T follicular helper cell (primary cell): ENCODE measurements at regions not wholly inside any gene's neighbourhood (a gene's known extent, or its start where the extent isn't known, plus 50 kb on each side); places are given as distances from the start of the nearest gene placed in this dataset.

Experiments
- DNase-seq: peaks from one replicate; pipeline ENCODE4 v3.0.0-alpha.2; 2020; ENCODE audit warnings: low read depth

DNA sequence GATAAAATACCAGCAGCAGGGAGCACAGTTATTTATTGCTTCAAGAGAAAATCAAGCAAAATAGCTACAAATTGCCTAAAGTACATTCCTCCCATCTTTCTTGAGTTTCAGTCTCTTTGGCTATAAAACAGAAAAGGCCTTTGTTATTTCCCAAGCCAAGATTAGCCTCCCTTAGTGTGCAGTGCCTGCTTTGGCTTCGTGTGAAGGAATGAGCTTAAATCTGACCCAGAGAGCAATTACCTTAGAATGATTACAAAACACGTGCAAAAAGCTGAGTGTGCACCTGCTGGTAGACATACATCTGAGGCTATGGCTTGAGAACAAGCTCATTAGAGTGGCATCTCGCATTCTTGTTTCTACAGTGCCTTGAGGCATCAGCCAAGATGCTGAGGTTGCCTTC is 250.8 kb downstream of the C4orf33 start:
- DNase-seq, result no peak

DNA sequence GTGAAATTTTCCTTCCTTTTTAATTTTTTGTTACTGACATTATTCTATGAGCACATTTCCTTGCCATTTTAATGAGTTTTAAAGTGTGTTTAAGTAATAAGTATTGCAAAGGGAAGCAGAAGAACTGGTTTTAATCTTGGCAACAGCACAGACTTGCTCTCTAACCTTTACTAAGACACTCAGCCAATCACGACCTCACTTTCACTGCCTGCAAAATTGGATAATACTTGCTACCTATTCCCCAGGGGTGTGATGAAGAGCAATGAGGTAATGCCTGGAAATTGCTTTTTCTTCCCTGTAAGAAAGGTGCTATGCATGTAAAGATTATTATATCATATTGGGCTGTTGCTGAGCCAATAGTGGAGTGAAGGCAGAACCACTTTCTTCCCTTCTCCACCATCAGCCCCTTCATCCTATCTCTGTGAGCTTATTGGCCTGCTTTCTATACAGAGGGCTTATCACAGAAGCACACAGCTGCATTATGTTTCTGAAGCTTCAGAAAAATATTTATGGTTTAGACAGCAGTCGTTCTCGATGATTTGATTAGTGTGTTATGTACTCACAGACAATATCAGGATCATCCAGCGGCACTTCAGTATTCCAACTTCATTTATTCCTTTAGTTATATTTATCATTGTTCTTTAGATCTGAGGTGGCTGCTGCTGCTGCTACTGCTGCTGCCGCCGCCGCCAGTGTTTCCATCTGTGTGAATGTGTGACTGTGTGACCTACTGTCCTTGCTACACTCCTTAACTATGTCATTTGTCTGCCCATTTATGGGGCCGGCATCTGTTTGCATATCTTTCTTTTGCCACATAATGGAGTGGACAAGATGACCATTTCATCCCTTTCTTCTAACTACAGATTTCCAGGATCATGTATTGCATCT is 255.1 kb downstream of the C4orf33 start:
- no peak for DNase-seq

DNA sequence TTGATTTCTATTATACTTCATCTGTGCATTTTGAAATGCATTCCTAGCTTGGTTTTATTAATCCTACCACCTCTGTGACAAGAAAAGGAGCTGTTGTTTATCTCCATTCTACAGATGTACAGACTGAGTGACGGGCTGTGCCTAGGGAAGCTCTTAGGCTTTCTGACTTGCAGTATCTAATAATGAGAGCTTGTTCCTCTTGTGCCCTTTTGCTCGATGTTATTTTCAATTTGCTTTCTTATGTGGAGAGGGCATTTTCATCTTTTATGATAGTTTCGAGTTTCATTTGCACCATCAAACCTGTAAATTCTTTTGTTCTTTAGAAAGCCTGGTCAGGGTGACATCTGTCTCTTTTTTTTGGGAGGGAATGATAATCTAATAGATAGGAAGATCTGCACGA is 256.5 kb downstream of the C4orf33 start:
- DNase-seq, result no peak

DNA sequence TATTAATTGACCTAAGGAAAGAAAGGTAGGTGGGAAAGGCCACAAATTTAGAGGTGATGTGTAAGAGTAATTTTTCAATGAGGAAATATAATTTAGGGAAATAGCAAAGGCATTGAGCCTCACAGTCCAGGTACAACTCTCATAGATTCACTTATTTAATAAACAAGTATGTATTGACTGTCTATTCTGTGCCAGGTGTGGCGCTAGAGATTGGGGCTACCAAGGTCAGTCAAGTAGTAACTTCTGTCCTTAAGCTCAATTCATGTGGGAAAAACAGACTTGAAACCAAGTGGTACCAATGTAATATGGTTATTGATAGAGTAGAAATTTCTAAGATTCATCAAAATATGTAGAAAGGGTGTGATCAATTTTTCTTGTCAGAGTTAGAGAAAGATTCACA is 257.5 kb downstream of the C4orf33 start:
- DNase-seq, result no peak

DNA sequence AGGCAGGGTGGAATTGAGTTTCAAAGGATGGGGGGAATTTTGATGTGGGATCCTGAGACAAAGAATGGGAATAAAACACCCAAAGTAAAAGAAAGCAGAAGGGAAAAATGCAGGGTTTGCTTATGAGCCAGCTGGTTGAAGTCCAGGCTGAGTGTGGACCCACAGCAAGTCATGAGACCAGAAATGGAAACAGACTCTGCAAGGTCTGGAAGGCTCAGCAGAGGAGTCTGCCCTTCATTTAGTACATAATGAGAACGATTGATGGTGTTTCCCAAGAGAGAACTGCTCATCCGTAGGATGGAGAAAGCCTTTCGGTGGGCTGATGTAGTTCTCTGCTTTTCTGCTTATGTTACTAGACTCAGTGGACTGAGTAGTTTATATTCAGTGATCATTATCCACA is 259.1 kb downstream of the C4orf33 start:
- DNase-seq, result no peak

DNA sequence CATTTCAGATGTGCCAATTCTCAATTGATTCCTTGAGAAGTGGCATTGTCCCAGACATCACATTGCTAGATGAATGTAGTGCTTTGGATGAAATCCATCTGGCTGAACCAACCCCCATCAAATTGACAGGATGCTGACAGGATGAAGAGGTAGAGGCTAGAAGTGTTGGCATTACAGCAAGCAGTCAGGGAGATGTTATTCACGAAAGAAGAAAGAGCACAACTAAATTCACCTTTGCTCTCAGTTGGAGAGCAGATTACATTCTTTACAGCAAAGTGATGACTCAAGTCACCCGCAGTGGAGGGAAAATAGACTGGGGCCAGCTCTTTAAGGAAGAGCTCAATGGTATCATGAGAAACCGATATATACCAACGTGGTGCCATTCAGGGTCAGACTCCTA is 259.6 kb downstream of the C4orf33 start:
- DNase-seq, result no peak

DNA sequence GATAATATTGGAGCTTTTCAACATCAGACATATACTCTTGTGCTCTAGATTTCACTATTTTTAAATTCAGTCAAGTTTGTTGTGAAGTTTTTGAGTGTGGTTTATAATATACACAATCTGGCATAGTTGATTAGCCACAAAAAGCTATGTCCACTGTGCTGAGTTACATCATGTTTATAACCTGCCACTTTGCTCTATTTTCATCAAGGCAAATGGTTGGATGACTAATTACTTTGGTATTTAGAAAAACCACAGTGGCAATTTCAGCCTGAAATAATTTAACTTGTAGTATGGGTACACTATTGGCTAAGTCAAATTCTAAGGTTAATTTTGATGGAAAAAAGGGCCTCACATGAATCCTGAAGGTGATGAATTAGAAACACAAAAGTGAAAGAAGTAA is 262.6 kb downstream of the C4orf33 start:
- DNase-seq, result no peak

DNA sequence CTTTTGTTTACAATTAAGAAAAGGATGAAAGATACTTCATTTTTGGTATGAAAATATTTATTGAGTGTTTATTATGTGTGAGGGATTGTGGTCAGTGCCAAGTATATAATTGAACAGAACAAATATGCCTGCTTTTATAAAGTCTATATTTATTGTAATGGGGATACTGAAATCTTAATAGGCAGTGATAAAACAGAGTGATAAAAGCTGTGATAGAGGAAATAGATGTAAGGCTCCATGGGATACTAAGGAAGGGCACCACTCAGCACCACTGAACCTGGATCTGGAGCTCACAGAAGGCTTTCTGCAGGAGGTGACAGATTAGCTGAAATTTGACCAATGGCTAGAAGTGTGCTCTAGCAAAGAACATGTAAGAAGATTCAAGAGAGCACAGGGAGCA is 263.5 kb downstream of the C4orf33 start:
- no peak for DNase-seq

DNA sequence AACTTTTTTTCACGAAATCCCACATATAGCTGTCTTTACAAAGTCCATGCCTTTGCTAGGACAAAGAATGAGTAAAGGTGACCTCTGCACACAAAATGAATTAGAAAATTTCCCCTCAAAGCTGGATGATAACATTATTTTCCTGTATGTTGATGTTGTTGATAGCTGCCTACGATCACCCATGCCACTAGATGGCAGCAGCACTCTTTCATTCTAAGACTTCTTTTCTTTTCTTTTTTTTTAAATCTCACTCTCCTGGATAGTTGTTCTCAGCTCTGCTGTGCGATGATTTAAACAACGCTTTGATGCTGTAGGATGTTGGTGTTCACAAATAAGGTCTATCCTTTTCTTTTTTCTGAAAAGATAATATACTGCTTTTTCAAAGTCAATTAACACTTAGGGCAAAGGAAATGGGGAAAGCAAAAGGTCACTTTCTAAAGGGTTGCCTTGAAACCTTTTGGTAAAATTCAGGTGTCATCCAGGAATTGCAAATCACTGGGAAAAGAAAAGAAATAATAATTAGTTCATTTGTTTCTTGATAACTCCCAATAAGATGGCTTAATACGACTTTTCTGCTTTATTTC is 266.8 kb downstream of the C4orf33 start:
- peak; percentile 15 for DNase-seq

DNA sequence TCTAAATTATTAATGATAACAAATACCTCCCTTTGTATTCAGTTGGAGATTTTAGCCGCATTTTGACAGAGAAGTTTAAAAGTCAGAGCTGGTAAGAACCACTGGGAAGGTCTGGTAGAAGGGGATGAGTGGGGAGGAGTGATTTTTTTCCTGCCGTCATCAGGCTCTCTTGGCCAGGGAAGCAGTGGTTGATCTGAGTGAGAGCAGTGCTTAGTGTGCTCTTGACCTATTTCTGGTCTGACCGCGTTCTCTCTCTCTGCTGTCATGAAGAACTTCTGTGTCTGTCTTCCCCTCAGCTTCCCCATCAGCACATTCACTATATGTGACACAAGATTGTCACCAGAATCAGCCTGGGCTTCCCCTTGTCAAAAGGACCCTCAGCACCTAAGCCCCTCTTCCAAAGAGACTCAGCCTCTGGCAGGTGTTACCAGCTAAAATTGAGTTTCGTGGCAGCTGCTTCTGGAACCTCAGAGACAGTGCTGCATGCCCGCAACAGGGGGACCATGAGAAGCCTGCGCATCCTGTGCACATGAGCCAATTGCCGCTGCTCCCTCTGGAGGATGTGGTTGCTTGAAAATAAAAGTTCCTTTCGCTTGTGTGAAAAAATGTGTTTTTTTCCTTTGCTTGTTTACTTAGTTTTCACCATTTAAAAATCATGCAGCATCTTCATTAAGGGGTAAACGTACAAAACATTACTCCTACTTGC is 268.9 kb downstream of the C4orf33 start:
- DNase-seq, result no peak

DNA sequence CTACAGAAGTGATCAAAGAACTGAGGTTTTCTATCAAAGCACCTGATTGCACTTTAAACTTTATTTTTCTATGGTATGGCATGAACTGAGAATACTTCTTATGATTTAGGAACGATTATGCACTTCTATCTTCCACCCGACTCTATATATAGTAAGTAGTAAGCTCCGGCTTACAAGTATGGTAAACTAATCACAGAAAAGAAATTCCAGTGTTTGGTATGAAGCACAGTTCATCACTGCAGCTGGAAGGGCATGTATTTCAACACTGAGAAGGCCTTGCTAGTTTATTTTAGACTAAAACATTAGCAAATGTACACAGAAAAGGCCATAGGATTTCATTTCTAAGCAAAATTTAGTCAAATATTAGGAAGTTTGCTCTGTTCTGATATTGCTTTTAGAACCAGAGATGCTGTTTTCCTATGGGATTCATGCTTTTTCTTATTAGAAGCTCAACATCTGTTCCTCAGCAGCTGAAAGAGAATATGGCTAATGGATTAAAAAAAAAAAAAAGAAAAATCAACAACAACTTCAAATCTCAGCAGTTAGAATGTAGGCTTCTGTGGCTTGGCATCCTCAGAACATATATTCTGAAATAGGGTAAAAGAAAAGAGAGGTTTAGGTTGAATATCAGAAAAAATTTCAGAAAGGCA is 273.5 kb downstream of the C4orf33 start:
- DNase-seq, result no peak

DNA sequence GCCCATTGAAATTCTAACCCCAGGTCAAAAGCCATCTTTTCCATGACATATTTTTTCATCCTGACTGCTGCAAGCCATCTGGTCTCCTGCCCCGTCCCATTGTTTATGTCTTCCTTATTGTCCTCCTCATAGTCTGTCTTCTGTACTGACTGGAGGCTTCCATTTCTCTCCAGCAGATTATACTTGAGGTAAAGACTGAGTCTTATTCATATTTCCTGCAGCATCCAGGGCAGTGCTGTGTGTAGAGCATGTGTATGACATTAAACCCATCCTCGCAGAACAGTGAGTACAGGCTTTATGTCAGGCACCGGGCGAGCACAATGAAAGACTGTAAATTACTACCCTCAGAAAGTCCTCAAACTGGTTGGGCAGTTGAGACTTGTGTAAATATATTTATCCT is 275.1 kb downstream of the C4orf33 start:
- no peak for DNase-seq

DNA sequence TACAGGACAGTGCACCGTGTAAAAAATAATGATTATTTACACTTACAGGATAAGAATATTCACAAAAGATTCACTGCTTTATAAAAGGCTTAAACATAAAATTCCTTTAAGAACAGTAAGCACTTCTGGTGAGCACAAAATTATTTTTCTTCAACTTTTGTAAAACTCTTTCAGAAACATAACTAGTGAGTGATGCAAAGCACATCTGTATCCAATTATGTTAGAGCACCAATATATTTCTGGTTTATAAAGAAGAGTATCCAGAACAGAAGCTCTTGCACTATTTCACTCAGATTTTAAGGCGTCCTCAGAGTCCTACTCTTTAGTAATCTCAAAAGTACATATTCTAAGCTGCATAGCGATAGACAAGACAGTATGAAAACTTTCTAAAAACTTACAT is 276.0 kb downstream of the C4orf33 start:
- no peak for DNase-seq

DNA sequence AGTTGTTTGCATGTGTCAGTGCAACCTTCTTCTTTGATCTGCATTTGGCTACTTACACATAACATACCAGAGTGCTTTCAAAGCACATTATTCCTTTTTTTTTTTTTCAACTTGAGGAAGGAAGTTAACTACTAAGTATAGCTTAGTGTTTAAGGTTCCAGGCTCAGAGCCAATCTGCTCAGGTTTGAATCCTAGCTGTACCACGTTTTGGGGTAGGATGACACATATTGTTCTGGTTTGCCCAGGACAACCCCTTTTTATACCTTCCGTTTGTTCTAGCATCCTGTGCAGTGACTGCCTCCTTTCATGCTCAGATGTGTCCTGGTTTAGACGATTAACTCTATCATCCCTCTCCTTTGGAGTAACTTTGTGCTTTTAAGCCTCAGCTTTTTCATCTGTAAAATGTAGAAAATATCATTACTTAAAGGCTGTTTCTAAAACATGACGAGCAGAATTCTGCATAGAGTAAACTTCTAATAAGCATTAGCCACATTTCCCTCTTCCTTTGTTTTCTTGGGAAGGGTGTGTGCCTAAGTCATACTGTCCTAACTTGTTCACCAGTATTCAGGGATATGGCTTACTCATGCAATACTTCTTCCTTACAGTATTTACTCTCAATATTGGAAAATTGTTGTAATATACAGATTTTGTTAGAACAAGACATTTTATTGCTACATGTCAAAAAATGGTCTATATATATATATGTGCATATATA is 281.3 kb downstream of the C4orf33 start:
- no peak for DNase-seq

DNA sequence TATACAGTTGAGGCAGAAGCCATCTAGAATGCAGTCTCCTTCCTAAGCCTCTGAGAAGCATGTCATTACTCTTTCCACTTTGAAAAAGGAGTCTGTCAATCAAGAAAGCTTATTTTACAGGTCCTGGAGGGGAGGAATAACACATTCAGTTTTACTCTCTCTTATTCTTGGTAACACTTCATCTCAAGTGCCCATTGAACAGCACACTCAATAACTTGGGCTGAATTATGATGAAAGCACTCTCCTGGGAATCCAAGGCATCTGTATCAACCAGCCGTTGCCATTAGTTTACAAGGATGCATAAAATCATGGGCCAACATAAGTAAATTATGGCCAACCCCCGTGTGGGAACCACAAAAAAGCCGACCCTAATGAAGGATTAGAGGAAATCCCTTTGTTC is 282.4 kb downstream of the C4orf33 start:
- no peak for DNase-seq

DNA sequence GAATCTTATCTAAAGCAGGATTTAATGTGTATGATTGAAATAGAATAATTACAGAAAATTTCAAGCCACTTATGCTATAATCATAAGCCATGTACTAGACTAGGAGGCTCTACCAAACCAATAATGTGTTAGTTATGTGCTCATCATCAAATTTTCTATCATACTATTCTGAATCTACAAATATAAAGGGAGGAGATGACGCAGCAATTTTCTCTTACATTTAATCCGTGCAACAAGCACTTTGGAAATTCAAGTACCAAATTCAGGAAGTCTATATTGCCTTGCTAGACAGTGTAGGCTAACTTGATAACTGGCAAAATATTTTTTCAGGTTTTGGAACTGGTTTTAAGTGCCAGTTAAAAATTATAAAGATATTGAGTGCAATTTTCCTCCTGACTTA is 283.5 kb downstream of the C4orf33 start:
- no peak for DNase-seq

DNA sequence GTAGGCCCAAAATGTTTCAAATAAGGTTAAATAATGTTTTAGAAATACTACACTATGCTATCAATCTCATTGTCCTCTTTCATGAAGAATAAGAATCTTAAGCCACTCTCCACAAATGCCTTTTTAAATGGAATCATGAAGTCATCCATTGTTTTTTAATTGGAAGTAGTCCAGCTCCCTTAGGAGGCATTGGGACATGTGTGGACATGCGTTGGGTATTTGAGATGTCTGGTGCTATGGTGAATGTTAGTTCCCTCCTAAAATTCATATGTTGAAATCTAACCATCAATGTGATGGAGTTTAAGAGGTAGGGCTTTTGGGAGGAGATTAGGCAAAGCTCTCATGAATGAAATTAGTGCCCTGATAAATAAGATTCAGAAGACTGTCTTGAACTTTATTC is 289.0 kb downstream of the C4orf33 start:
- no peak for DNase-seq

DNA sequence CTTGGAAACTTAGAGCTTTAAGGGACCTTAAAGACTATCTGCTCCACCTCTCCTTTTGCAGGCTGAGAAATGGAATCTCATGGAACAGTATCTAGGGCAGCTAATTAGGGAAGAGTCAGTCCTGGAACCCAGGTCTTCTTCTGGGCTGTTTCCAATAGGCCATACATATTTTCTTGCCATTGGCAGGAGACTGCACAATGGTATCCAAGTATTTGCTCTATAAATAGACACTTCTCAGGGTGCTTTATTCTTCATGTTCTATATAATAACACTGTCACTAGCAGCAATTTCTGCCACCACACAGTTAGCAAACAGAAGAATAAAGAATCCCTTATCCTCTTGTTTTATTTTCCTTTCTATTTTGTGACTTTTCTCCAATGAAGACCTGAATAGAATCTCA is 291.7 kb downstream of the C4orf33 start:
- no peak for DNase-seq

DNA sequence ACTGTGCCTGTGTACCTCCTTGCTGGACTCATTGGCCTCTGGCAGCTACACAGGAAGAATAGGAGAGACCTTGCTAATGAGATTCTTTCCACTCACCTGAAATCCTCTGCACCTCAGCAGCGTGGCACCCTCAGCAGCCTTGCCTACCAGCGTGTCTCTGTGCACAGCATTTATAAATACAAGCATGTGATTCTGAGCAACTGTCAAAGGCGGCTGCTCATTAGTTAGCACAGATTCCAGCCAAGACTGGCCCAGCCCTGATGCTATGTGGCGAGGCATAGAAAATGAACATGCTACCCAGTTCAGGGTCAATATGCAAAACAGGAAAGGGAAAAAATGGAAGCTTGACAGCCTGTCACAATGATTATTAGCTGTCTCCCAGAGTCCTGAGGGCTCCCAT is 298.0 kb downstream of the C4orf33 start:
- no peak for DNase-seq

DNA sequence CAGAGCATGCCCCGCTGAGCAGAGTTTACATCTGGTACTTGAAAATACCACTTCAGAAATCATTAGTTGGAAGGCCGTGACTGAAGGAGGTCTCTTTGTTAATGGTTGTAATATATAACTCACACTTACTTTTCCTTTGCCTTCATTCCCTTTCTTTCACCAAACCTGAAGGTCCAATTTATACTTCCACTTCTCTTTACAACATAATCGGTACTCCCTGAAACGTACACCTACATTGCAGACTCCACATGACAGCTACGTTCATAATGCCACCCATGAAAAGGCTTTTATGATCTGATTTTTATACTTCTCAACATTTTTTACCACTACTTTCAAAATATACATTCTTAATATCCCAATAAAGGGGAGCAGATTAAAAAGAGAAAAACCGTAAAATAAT is 298.7 kb downstream of the C4orf33 start:
- DNase-seq, result no peak

DNA sequence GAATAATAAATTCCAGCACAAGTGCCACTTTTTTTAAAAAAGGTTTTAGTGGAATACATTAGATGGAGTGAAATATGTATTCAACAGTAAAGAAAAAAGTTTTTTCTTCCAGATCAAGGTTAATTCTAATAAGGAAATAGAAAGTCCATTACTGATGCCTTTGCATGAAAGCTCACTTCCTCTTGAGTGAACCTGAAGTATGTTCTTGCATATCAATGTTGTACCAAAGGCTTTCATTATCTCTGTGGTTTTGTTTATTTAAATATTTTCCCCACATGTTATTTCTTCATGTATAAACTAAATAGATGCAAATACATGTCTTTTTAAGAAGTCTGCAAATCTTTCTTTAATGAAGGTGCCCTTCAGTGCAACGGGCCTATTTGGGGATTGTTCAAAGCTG is 307.9 kb downstream of the C4orf33 start:
- no peak for DNase-seq

DNA sequence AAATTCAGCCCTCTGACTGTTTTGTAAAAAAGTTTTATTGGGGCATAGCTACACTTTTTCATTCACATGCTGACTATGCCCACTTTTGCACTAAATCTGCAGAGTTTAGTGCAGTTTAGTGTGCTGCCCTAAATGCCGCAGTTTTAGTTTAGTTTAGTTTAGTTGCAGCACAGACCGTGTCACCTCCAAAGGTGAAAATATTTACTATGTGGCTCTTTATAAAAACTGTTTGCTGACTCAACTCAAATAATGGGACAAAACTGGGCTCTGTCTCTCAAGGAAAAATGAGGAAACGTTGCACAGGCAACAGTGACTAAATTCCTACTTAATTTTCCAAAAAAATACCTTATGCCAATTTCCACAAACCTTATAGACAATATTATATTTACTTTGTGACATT is 314.2 kb downstream of the C4orf33 start:
- no peak for DNase-seq
